NK-92 (cell line): ENCODE measurements at regions not wholly inside any gene's neighbourhood (a gene's known extent, or its start where the extent isn't known, plus 50 kb on each side); places are given as distances from the start of the nearest gene placed in this dataset.

Experiments used
- DNase-seq: peaks from one replicate; lab custom pipeline; 2025; ENCODE audit not compliant: unreplicated experiment; lab: John Stamatoyannopoulos, UW

- no peak for DNase-seq
Measured at GRCh38 chr13:40235160-40235796, 431.2 kb downstream of the FOXO1 start.

DNA sequence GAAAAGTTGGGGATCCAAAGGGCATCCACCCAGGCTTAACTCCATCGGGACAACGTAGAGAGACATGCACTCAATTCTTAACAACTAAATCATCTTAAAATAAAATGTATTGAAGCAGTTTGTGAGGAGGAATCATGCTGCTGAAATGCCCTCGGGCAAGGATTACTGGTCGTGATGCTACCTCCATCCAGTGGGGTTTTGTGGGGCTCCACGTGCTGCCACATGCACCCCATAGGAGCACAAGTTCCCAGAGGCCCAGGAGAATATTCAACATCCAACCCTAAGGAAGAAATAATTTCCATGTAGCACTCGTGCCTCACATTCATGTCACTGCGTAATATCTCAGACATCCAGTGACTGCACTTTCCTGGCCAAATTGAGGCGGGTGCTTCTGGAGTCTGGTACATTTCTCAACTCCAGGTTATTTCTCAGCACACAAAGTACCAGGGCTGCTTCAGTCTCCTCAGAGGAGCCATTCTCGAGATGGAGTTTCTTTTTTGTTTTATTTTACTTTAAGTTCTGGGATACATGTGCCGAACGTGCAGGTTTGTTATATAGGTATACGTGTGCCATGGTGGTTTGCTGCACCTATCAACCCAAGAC lies 429.8 kb downstream of the FOXO1 start:
- DNase-seq, result no peak

- DNase-seq, result no peak
Measured at GRCh38 chr13:40238761-40239160, 427.7 kb downstream of the FOXO1 start.

GRCh38 chr13:40240293-40240692 lies 426.1 kb downstream of the FOXO1 start:
- DNase-seq, result no peak

GRCh38 chr13:40241125-40241798 lies 425.2 kb downstream of the FOXO1 start:
- DNase-seq, result no peak

DNA sequence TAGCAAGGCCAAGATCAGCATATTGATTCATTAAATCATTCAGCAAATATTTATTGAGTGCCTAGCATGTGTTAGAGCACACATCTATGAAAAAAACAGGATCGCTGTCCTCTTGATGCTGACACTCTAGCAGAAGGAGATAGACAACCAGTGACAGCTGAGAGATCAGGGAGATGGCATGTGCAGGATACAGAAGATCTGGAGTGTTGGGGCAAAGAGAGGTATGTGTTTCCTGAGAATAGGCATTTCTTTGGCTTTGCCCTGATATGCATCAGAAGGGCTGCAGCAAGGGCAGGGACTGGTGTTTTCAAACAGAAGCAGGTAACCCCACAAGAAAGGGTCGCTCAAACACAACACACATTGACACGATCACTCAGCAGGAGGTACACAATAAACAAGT lies 423.4 kb downstream of the FOXO1 start:
- DNase-seq, result no peak

DNA sequence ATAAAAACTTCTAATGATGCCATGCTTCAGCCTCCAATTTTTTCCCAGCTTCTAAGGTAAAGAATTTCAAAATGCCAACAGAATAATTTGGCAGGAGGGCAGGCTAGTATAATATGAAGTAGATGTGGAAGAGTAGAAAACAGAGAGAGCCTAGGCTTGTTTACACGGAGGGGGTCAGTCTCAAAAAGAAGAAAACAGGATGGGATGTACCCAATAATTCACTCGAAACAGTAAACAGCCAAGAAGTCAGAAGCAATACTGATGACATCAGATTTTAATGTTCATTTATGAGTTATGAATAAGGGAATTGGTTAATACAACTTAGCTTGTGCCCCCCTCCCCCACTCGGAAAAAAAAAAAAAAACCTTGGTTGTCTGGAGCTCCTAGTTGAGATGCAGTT lies 422.5 kb downstream of the FOXO1 start:
- DNase-seq, result no peak

DNA sequence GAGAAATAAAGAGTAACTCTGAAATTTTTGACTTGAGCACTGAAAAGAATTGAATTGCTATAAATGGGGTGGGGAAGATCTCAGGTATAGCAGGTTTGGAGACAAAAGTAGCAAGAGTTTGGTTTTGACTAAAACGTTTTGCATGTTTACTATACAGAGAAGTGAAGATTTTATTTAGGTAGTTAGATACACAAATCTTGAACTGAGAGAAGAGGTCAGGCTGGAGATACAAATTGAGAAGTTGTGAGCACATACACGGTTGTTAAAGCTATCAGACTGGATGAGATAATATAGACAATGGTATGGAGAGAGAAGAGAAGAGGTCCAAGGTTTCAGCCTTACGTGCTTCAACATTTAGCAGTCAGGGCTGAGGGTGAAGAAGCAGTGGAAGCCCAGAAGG lies 420.9 kb downstream of the FOXO1 start:
- DNase-seq, result no peak

DNA sequence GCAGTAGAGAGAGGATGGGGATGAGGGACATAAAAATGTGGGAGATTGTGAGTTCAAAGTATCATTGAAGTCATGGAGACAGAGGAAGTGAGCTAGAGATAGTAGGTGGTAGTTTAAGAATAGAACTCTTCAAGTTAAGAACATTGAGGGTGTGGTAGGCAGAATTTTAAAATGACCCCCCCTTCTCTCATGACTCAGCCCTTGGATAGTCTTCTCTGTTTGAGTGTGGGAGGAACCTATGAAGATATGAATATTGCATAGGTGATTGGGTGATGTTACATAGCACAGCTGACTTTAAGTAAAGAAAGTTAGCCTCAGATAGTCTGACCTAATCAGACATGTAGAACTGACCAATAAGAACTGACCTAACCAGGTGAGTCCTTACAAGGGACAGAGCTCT lies 418.6 kb downstream of the FOXO1 start:
- no peak for DNase-seq

DNA sequence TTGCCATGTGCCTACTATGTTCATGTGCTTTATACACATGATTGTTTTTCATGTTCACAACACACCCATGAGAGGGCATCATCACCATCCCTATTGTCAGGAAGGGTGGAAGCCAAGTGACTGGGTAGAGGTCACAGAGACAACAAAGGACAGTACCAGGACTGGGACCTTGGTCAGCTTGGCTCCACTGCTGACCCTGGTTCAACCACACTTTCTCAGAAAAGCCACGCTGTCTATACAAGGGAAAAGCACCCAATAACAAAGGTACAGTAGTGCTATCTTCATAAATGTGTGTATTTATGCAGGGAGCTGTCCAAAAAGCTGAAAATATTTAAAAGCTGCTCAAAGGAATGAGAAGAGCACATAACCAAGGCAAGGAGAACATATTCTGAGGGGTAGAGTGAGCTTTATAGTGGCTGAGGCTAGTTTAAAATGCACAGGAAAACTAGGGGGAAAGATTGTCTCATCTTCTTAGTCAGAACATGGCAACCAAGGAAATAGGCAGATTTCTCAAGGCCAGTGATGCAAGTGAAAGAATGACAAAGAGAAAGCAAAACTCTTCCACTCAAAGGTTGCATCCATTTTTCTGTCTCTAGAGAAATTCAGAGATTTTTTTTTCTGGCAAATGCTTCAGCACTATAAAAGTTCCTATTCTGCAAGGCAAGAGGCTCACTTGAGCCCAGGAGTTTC lies 415.0 kb downstream of the FOXO1 start:
- no peak for DNase-seq

GRCh38 chr13:40252241-40252640 lies 414.2 kb downstream of the FOXO1 start:
- DNase-seq, result no peak

- no peak for DNase-seq
Measured at GRCh38 chr13:40252676-40253075, 413.8 kb downstream of the FOXO1 start.

DNA sequence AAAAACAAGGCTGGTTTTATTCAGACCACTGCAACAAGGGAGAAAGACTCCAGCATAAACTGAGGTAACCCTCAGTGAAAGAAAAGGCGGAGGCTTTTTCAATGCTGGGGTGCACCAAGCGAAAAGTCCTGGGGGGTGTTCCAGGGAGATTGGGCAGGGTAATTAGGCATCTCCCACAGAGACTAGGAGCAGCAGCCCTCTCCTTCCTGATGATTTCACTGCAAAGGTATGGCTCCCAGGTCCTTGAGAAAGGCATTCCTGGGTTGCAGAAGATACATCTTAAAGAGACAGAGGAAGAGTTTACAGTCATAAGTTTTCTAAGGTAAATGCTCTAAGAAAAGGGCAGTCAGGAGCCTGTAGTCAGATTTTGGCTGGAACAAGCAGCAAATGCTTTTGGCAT lies 412.0 kb downstream of the FOXO1 start:
- no peak for DNase-seq

DNA sequence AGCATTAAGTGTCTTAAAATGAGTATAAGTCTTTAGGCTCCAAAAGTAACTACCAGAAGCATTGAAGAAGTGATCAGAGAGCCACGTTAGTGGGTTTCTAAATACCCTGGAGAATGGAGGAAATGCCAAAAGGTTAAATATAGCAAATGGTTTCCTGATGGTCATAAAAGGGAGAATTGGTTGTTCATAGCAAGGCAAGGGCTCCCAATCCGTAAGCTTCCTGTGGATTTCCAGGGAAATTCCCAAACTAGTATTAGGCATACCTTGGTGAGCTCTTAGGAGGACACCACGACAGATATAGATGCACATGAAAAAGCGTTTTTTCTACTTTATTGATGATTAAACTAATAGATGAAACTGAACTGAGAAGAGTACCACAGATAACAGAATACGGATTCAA lies 410.9 kb downstream of the FOXO1 start:
- no peak for DNase-seq

- DNase-seq, result no peak
Measured at GRCh38 chr13:40259899-40260298, 406.5 kb downstream of the FOXO1 start.

GRCh38 chr13:40261336-40261735 lies 405.1 kb downstream of the FOXO1 start:
- DNase-seq, result no peak

GRCh38 chr13:40261947-40262346 lies 404.5 kb downstream of the FOXO1 start:
- DNase-seq, result no peak

- DNase-seq, result no peak
Measured at GRCh38 chr13:40269086-40269485, 397.4 kb downstream of the FOXO1 start.

- no peak for DNase-seq
Measured at GRCh38 chr13:40270726-40271125, 395.7 kb downstream of the FOXO1 start.

GRCh38 chr13:40271271-40271885 lies 395.1 kb downstream of the FOXO1 start:
- DNase-seq, result no peak

DNA sequence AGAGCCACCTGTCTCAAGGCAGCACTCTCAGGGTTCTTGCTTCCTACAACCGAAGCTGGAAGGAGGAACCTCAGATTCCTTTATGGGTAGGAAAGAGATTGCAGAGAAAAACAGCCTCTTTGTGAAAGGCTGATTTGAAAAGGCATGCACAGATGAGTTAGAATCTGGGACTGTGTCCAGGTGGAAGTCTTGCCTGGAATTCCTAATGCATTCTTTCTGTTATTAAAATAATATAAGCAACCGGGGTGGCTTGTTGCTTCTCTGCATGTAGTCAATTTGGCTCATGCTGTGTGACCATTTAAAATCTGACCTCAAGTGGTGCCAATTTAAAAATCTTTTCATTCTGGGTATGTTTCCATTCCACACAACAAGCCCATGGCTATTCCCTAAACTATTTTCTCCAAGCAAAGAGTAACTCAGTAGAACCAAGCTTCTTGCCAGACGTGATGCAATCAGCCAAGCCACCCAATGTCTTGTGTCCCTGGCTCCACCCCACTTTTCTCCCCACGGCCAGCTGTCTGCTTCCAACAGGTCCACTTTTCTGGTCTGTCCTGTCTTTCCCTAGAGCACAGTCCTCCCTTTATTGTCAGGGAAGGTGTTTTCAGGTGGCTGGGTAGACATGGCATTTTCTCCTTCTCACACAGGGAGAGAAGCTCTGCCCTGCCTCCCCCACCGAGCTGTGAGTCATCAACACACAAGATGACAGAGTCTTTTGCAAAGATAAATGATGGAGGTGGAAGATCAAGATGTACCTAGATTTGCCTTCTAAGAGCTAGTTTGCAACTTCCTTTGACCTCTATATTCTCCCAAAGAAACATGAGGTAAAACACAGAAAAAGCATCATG lies 394.3 kb downstream of the FOXO1 start:
- DNase-seq, result no peak
